Stimulated activated CD8-positive, alpha-beta memory T cell treated with anti-CD3 and anti-CD28 coated beads, Interleukin-7, amount 100 ng/mL, for 1 hour (primary cell): ENCODE measurements at regions not wholly inside any gene's neighbourhood (a gene's known extent, or its start where the extent isn't known, plus 50 kb on each side); places are given as distances from the start of the nearest gene placed in this dataset.
"Not testable (repeated sequence)": the region's sequence is repeated elsewhere in the genome, so short reads cannot be mapped to it uniquely, and the experiment has no call there.

Source experiments
- DNase-seq, 2 donors: peaks; one replicate each; pipeline ENCODE4 v3.0.0-alpha.2; 2020; ENCODE audit warnings: low read depth in 2 of 2

GRCh38 chr6:43999628-44000027, 127.6 kb downstream of the MRPL14 start:
- DNase-seq = no peak

DNA sequence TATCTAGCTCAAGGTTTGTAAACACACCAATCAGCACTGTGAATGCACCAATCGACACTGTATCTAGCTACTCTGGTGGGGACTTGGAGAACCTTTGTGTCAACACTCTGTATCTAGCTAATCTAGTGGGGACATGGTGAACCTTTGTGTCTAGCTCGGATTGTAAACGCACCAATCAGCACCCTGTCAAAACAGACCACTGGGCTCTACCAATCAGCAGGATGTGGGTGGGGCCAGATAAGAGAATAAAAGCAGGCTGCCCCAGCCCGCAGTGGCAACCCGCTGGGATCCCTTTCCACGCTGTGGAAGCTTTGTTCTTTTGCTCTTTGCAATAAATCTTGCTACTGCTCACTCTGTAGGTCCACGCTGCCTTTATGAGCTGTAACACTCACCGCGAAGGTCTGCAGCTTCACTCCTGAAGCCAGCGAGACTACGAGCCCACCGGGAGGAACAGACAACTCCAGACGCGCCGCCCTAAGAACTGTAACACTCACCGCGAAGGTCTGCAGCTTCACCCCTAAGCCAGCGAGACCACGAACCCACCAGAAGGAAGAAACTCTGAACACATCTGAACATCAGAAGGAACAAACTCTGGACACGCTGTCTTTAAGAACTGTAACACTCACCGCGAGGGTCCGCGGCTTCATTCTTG, 128.5 kb downstream of the MRPL14 start:
- DNase-seq = not testable (repeated sequence)

- not testable (repeated sequence) for DNase-seq
These were observed 129.2 kb downstream of the MRPL14 start for GRCh38 chr6:43997990-43998585.

DNA sequence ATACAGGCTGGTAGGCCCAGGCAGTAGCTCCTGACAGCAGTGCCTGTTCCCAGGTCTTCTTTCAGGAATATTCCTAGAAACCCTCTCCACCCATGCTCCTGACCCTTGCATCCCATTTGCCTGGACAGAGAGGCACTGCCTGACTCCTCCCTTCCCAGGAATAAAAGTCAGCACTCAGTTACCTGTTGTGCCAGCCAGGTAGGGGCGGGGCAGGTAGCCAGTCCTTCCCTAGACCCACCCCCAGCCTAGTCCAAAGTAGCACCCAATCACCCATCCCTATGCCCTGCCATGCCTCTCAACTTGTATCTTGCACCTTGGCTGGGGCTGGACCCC, 129.9 kb downstream of the MRPL14 start:
- DNase-seq = no peak

GRCh38 chr6:43996618-43997344, 130.5 kb downstream of the MRPL14 start:
- no peak for DNase-seq

- no peak for DNase-seq
These were observed 132.1 kb downstream of the MRPL14 start for GRCh38 chr6:43995137-43995536.

GRCh38 chr6:43993881-43994523, 133.2 kb downstream of the MRPL14 start:
- DNase-seq = no peak

- no peak for DNase-seq
These were observed 134.2 kb downstream of the MRPL14 start for GRCh38 chr6:43992783-43993644.

GRCh38 chr6:43992126-43992663, 135.1 kb downstream of the MRPL14 start:
- no peak for DNase-seq

- DNase-seq = no peak
These were observed 136.3 kb downstream of the MRPL14 start for GRCh38 chr6:43990627-43991619.

GRCh38 chr6:43990275-43990626, 137.0 kb downstream of the MRPL14 start:
- no peak for DNase-seq

DNA sequence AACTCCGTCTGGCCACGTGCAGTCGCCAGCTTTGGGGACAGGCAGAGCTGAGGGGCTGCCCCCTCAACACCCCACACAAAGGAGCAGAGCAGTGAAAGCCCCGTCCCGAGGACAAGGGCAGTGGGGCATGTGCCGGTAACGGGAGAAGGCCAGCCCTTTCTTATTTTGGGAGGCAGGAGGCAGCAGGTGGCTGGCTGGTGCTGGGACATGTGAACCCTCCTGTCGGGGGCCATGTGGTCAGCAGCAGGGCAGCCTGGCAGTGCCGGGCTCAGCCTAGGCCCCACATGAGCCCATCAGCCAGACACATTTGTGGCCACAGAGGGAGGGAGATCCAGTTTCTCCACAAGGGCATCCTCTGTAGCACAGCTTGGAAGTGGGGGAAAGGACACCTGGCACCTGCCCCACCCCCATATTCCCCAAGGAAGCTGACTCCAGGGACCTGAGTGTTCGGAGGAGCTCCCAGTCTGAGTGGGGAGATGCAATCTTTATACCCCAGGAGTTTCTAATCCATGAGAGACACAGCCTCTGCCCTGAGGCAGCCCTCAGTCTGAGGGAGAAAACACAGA, 137.6 kb downstream of the MRPL14 start:
- DNase-seq = no peak

GRCh38 chr6:43988801-43989200, 138.5 kb downstream of the MRPL14 start:
- no peak for DNase-seq

- DNase-seq = no peak
These were observed 139.3 kb downstream of the MRPL14 start for GRCh38 chr6:43987838-43988439.

DNA sequence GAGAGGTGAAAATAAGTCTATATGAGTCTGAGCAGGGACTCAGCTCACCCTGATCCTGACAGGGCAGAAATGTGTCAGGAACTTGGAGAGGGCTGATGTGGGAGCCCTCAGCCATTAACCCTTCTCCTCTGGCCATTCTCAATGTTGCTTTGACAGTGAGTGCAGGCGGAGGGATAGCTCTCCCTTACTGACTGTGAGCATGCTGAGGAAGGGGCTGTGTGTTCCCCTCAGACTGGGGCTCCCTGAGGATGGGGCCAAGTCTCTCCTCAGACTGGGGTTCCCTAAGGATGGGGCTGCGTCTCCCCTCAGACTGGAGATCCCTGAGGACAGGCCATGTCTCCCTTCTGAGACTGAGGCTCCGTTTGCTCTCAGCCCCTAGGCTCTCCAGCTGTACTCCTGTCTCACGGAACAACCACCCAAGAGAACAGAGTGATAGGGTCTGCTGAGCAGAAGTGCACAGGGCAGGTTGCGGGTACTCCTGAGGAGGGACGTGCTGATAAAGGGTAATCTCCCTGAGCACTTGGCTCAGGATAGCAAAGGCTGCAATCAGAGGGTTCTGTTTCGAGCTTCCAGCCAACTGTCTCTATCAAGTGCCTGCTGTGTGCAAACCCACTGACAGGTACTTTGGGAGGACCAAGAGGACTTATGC, 141.0 kb downstream of the MRPL14 start:
- no peak for DNase-seq

DNA sequence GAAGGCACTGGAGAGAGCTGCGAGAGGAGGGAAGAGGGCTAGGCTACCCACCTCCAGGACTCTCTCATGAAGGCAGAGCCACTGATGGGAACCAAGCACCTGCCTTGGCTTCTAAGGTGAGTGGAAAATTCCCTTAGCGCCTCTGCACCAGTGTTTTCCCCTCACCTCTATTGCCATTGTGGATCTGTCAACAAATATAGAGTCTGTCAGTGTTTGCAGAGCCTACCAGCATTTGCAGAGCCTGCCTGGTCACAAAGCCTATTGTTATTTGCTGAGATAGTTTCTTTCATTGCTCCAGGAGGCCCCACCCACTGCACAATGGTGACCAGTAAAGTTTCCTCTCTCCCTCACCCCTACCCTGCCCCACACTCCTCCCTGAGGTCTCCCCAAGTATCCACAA, 141.9 kb downstream of the MRPL14 start:
- DNase-seq = no peak

GRCh38 chr6:43984442-43985321, 142.6 kb downstream of the MRPL14 start:
- DNase-seq = no peak

- no peak for DNase-seq
These were observed 143.6 kb downstream of the MRPL14 start for GRCh38 chr6:43983632-43984031.
